SHP77 treated with DMSO at 0.1 percent for 48 hours (cell line): ENCODE measurements at regions not wholly inside any gene's neighbourhood (a gene's known extent, or its start where the extent isn't known, plus 50 kb on each side); places are given as distances from the start of the nearest gene placed in this dataset.
"Not testable (repeated sequence)": the region's sequence is repeated elsewhere in the genome, so short reads cannot be mapped to it uniquely, and the experiment has no call there.

Experiments
- DNase-seq: peaks from one replicate; lab custom pipeline; 2025; lab: John Stamatoyannopoulos, UW

GRCh38 chr6:137545073-137545472, 50.9 kb upstream of the OLIG3 start:
- no peak for DNase-seq

- no peak for DNase-seq
These were observed 53.0 kb upstream of the OLIG3 start for GRCh38 chr6:137547186-137547585.

- no peak for DNase-seq
These were observed 53.4 kb upstream of the OLIG3 start for GRCh38 chr6:137547601-137548000.

GRCh38 chr6:137549106-137549505, 54.9 kb upstream of the OLIG3 start:
- DNase-seq = no peak

- no peak for DNase-seq
These were observed 56.3 kb upstream of the OLIG3 start for GRCh38 chr6:137550535-137550934.

- DNase-seq = no peak
These were observed 58.0 kb upstream of the OLIG3 start for GRCh38 chr6:137552146-137552545.

GRCh38 chr6:137552809-137553208, 58.6 kb upstream of the OLIG3 start:
- no peak for DNase-seq

- not testable (repeated sequence) for DNase-seq
These were observed 65.5 kb upstream of the OLIG3 start for GRCh38 chr6:137559521-137560183.

- no peak for DNase-seq
These were observed 66.0 kb upstream of the OLIG3 start for GRCh38 chr6:137560184-137560563.

GRCh38 chr6:137568067-137568466, 73.9 kb upstream of the OLIG3 start:
- DNase-seq = no peak

GRCh38 chr6:137570393-137570792, 76.2 kb upstream of the OLIG3 start:
- peak; percentile 87 for DNase-seq

GRCh38 chr6:137571854-137572253, 77.7 kb upstream of the OLIG3 start:
- no peak for DNase-seq

GRCh38 chr6:137573739-137574138, 79.5 kb upstream of the OLIG3 start:
- DNase-seq = no peak

GRCh38 chr6:137579612-137580011, 85.4 kb upstream of the OLIG3 start:
- DNase-seq = no peak

GRCh38 chr6:137581019-137581707, 87.0 kb upstream of the OLIG3 start:
- no peak for DNase-seq

- DNase-seq = not testable (repeated sequence)
These were observed 89.3 kb upstream of the OLIG3 start for GRCh38 chr6:137583519-137583918.

GRCh38 chr6:137588472-137588871, 94.3 kb upstream of the OLIG3 start:
- no peak for DNase-seq

GRCh38 chr6:137589067-137589848, 95.1 kb upstream of the OLIG3 start:
- peak; percentile 37 for DNase-seq

- DNase-seq = no peak
These were observed 96.5 kb upstream of the OLIG3 start for GRCh38 chr6:137590684-137591083.

- DNase-seq = no peak
These were observed 107.3 kb upstream of the OLIG3 start for GRCh38 chr6:137601471-137601870.

GRCh38 chr6:137602313-137603197, 108.4 kb upstream of the OLIG3 start:
- DNase-seq = no peak

GRCh38 chr6:137610702-137611101, 116.5 kb upstream of the OLIG3 start:
- no peak for DNase-seq
